ENCODE measurements at regions not wholly inside any gene's neighbourhood (a gene's known extent, or its start where the extent isn't known, plus 50 kb on each side); places are given as distances from the start of the nearest gene placed in this dataset.
"Not testable (repeated sequence)": the region's sequence is repeated elsewhere in the genome, so short reads cannot be mapped to it uniquely, and the experiment has no call there.

- H3K27me3 ChIP-seq (ENCODE audit: control insufficient read depth, insufficient read depth); H3K9me3 ChIP-seq (ENCODE audit: control insufficient read depth, low read length); H3K4me1 ChIP-seq (ENCODE audit: control insufficient read depth, insufficient read depth, low read length); H3K4me3 ChIP-seq (ENCODE audit: low read length); H3K27ac ChIP-seq (ENCODE audit: low read length); ATAC-seq; intact Hi-C loops (cut with DNase I): not testable (repeated sequence)
- WGBS: 90% methylated on average over 4 of the region's 7 CpGs
- peak in 1 of 3 donors; percentile 11 for DNase-seq
Observed at GRCh38 chr16:21422824-21423223, 144.7 kb upstream of the CRYM start.

DNA sequence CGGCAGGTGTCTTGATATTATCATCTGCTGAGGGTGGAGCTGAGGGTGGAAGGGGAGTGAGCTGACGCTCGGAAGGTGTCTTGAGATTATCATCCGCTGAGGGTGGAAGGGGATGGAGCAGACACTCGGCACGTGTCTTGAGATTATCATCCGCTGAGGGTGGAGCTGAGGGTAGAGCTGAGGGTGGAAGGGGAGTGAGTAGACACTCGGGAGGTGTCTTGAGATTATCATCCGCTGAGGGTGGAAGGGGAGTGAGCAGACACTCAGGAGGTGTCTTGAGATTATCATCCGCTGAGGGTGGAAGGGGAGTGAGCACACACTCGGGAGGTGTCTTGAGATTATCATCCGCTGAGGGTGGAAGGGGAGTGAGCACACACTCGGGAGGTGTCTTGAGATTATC lies 126.6 kb upstream of the CRYM start:
- H3K27ac ChIP-seq (ENCODE audit: low read length); intact Hi-C loops (cut with DNase I); ATAC-seq; H3K27me3 ChIP-seq (ENCODE audit: control insufficient read depth, insufficient read depth); DNase-seq; H3K4me3 ChIP-seq (ENCODE audit: low read length); H3K4me1 ChIP-seq (ENCODE audit: control insufficient read depth, insufficient read depth, low read length); H3K9me3 ChIP-seq (ENCODE audit: control insufficient read depth, low read length): not testable (repeated sequence)
- 77% methylated on average over 3 of the region's 13 CpGs for WGBS

- H3K4me1 ChIP-seq (ENCODE audit: control insufficient read depth, insufficient read depth, low read length); H3K9me3 ChIP-seq (ENCODE audit: control insufficient read depth, low read length); H3K27me3 ChIP-seq (ENCODE audit: control insufficient read depth, insufficient read depth); intact Hi-C loops (cut with DNase I); DNase-seq; H3K4me3 ChIP-seq (ENCODE audit: low read length); H3K27ac ChIP-seq (ENCODE audit: low read length); ATAC-seq: not testable (repeated sequence)
- WGBS: 88% methylated on average over 4 of the region's 5 CpGs
Observed at GRCh38 chr16:21397866-21398265, 119.8 kb upstream of the CRYM start.

DNA sequence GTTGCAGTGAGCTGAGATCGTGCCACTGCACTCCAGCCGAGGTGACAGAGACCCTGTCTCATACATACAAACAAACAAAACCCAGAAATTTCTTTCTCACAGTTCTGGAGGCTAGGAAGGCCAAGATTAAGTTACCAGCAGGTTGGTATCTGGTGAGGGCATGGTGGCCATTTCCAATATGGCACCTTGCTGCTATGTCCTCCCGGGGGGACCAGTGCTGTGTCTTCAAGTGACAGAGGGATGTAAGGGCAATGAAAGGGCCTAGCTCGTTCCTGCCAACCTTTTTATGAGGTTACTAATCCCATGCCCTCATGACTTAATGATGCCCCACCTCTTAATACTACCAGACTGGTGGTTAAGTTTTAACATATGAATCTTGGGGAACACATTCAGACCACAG lies 118.5 kb upstream of the CRYM start:
- DNase-seq; ATAC-seq; H3K9me3 ChIP-seq (ENCODE audit: control insufficient read depth, low read length); H3K27me3 ChIP-seq (ENCODE audit: control insufficient read depth, insufficient read depth); H3K4me3 ChIP-seq (ENCODE audit: low read length); intact Hi-C loops (cut with DNase I); H3K4me1 ChIP-seq (ENCODE audit: control insufficient read depth, insufficient read depth, low read length); H3K27ac ChIP-seq (ENCODE audit: low read length): not testable (repeated sequence)
- WGBS: 92% methylated on average over 2 of the region's 4 CpGs

GRCh38 chr16:21390634-21391033 lies 112.5 kb upstream of the CRYM start:
- ATAC-seq: not testable (repeated sequence)
- WGBS: no CpG with 5 or more reads among the region's 3 CpGs

DNA sequence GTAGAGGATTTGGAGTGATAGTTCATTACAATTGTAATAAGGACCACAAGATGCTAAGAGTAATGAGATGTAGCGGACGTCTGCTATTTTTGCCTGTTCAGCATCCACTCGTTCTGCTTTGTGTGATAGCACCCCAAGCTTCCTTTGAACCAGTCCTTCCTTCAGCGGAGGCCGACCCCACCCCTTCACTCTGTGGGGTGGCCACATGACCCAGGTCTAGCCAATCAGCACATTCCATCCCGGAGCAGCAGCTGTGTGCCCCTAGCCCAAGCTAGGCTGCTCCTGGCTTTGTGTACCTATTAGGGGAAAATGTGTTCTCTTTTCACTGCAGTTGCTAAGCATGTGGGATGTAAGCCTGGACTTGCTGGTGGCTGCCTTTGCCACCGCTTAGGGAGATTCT lies 111.8 kb upstream of the CRYM start:
- H3K27me3 ChIP-seq (ENCODE audit: control insufficient read depth, insufficient read depth); H3K9me3 ChIP-seq (ENCODE audit: control insufficient read depth, low read length); H3K27ac ChIP-seq (ENCODE audit: low read length); H3K4me1 ChIP-seq (ENCODE audit: control insufficient read depth, insufficient read depth, low read length); H3K4me3 ChIP-seq (ENCODE audit: low read length); intact Hi-C loops (cut with DNase I): not testable (repeated sequence)
- 19% methylated on average over 3 of the region's 7 CpGs for WGBS
- ATAC-seq (peak in 1 of 2 donors; percentile 50), DNase-seq (peak in 1 of 3 donors; percentile 21)

More at GRCh38 chr16:21390634-21391033, 112.5 kb upstream of the CRYM start:
- DNase-seq; H3K9me3 ChIP-seq (ENCODE audit: control insufficient read depth, low read length); H3K4me1 ChIP-seq (ENCODE audit: control insufficient read depth, insufficient read depth, low read length); H3K27ac ChIP-seq (ENCODE audit: low read length); H3K27me3 ChIP-seq (ENCODE audit: control insufficient read depth, insufficient read depth); H3K4me3 ChIP-seq (ENCODE audit: low read length); intact Hi-C loops (cut with DNase I): not testable (repeated sequence)

GRCh38 chr16:21387757-21388156 lies 109.7 kb upstream of the CRYM start:
- intact Hi-C loops (cut with DNase I); H3K4me3 ChIP-seq (ENCODE audit: low read length); DNase-seq; H3K27me3 ChIP-seq (ENCODE audit: control insufficient read depth, insufficient read depth); H3K4me1 ChIP-seq (ENCODE audit: control insufficient read depth, insufficient read depth, low read length); ATAC-seq; H3K9me3 ChIP-seq (ENCODE audit: control insufficient read depth, low read length); H3K27ac ChIP-seq (ENCODE audit: low read length): not testable (repeated sequence)
- 96% methylated on average over 2 of the region's 3 CpGs for whole genome bisulfite sequencing

DNA sequence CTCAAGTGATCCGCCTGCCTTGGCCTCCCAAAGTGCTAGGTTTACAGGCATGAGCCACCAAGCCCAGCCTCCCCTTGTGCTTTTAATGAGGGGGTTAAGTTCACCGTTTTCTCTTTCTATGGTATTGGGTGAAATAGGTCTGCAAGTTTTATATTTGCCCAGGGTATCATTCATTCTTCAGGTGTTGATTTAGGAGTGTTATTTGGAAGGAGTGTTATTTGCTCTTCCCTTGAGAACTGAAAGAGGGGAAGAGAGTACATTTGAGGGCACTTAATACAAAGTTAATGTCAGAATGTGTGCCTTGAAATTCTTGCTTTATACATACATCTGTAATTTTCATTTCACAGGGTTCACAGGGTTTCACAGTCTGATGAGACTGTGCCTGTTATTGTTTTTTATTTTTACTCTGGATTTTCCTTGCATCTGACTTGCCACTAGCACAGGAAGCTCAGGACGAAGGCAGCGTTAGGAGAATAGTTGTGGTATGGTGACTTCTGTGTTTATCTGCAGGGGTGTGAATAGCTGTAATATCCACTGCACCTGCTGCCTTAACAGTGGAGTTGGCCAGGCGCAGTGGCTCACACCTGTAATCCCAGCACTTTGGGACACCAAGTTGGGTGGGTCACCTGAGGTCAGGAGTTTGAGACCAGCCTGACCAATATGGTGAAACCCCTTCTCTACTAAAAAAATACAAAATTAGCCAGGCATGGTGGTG lies 108.3 kb upstream of the CRYM start:
- 100% methylated on average over 1 of the region's 5 CpGs for WGBS
- H3K4me3 ChIP-seq (ENCODE audit: low read length); H3K9me3 ChIP-seq (ENCODE audit: control insufficient read depth, low read length); H3K27me3 ChIP-seq (ENCODE audit: control insufficient read depth, insufficient read depth); H3K4me1 ChIP-seq (ENCODE audit: control insufficient read depth, insufficient read depth, low read length); H3K27ac ChIP-seq (ENCODE audit: low read length); intact Hi-C loops (cut with DNase I); DNase-seq; ATAC-seq: not testable (repeated sequence)

GRCh38 chr16:21383682-21384081 lies 105.6 kb upstream of the CRYM start:
- H3K9me3 ChIP-seq (ENCODE audit: control insufficient read depth, low read length); DNase-seq; H3K27ac ChIP-seq (ENCODE audit: low read length); H3K4me3 ChIP-seq (ENCODE audit: low read length); H3K4me1 ChIP-seq (ENCODE audit: control insufficient read depth, insufficient read depth, low read length); intact Hi-C loops (cut with DNase I); H3K27me3 ChIP-seq (ENCODE audit: control insufficient read depth, insufficient read depth); ATAC-seq: not testable (repeated sequence)

DNA sequence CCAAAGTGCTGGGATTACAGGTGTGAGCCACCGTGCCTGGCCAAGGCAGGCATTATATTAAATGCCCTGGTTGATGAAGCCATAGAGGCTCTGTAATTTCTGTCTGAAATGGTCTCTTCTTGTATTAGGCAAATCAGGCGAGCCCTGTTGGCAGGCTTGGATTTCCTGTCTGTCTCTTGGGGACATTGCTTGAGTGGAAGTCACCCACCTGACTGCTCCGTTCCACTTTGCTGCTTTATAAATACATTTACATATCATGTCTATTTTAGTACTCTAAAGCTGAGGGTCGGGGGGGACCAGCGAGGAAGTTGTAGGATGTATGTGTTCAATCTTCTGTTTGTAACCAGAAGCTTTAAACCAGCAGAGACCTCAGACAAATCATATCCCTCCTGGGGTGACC lies 101.6 kb upstream of the CRYM start:
- WGBS: 89% methylated on average over 3 of the region's 5 CpGs
- intact Hi-C loops (cut with DNase I); H3K9me3 ChIP-seq (ENCODE audit: control insufficient read depth, low read length); H3K4me1 ChIP-seq (ENCODE audit: control insufficient read depth, insufficient read depth, low read length); ATAC-seq; H3K4me3 ChIP-seq (ENCODE audit: low read length); H3K27ac ChIP-seq (ENCODE audit: low read length); DNase-seq; H3K27me3 ChIP-seq (ENCODE audit: control insufficient read depth, insufficient read depth): not testable (repeated sequence)

DNA sequence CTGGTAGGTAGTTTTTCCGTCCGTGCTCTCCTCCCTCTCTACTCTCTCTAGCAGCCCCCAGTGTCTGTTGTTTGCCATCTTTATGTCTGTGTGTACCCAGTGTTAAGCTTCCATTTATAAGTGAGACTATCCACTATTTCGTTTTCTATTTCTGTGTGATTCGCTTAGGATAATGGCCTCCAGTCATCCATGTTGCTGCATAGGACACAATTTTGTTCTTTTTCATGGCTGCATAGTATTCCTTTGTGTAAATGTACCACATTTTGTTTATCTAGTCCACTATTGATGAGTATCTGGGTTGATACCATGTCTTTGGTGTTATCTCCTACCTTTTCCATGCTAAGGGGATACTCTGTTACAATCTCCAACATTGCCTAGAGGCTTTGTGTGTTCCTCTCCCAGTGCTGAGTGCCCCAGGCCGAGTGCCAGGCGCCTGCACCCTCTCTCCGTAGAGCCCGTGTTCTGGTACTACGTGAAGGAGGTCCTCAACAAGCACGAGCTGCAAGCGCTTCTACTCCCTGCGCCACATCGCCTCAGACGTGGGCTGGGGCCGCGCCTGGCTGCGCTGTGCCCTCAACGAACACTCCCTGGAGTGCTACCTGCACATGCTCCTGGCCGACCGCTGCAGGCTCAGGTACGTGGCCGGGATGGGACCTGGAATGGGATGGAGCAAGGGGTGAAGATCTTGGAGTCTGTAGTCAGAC lies 98.3 kb upstream of the CRYM start:
- H3K9me3 ChIP-seq (ENCODE audit: control insufficient read depth, low read length); ATAC-seq; H3K27me3 ChIP-seq (ENCODE audit: control insufficient read depth, insufficient read depth); H3K27ac ChIP-seq (ENCODE audit: low read length); intact Hi-C loops (cut with DNase I); H3K4me3 ChIP-seq (ENCODE audit: low read length); H3K4me1 ChIP-seq (ENCODE audit: control insufficient read depth, insufficient read depth, low read length); DNase-seq: not testable (repeated sequence)
- WGBS: 98% methylated on average over 20 of the region's 22 CpGs

Data from right cardiac atrium (tissue), 5 donors.